Stimulated activated CD4-positive, alpha-beta T cell treated with anti-CD3 and anti-CD28 coated beads, Interleukin-2, amount 100 ng/mL, for 24 hours (primary cell): ENCODE measurements at regions not wholly inside any gene's neighbourhood (a gene's known extent, or its start where the extent isn't known, plus 50 kb on each side); places are given as distances from the start of the nearest gene placed in this dataset.
"Not testable (repeated sequence)": the region's sequence is repeated elsewhere in the genome, so short reads cannot be mapped to it uniquely, and the experiment has no call there.

Experiments
- DNase-seq, 2 donors: peaks; one replicate each; pipeline ENCODE4 v3.0.0-alpha.2; 2020

DNA sequence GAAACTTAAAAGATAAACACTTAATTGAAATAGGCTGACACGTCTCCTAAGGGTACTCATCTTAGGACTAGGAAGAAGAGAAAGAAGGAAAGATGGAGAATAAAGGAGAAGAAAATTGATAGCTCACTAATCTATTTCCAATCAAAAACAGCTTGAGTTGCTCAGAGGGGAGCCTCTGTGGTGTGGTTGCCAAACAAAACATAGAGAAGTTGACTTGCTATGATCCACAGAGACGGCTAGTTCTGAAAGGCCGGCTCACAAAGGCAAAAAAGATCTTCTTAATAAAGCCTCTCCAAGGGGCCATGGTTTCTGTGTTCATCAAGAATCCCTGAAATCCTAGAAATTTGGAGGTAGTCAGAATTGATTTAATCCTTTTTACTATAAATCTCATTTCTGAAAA, 644.1 kb downstream of the LMO4 start:
- DNase-seq: no peak

DNA sequence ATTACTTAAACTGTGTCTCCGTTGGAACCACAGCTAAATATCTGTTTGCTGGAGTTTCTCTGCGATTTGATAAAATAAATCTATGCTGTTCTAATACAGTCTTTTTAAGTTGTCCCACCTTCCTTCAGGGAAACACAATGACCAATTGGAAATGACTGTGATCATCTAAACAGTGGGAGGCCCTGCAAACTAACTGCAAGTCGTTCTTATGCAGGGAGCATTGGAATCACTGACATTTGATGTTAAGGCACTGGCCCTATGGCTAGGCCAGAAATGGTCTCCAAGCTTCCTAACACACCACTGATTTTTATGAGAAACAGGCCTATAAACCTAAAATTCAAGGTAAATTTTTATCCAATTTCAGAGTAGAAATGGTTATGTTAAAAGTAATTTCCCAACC, 645.2 kb downstream of the LMO4 start:
- no peak for DNase-seq

DNA sequence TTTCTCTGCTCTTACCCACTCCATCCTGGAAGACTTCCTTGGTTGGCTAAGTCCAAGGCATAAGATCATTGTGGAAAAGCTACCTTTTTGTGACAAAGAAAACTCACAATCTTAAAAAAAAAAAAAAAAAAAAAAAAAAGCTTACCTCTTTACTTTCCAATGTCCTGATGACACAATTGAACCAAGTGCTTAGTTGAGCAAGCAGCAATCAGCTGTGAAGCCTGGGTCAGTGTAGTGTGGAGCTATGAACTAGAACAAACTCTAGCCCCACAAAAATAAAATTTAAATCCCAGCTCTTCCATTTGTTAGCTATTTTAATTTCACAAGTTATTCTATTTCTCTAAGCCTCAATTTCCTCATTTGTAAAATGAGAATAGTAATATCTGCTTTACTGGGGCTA, 647.6 kb downstream of the LMO4 start:
- no peak for DNase-seq

DNA sequence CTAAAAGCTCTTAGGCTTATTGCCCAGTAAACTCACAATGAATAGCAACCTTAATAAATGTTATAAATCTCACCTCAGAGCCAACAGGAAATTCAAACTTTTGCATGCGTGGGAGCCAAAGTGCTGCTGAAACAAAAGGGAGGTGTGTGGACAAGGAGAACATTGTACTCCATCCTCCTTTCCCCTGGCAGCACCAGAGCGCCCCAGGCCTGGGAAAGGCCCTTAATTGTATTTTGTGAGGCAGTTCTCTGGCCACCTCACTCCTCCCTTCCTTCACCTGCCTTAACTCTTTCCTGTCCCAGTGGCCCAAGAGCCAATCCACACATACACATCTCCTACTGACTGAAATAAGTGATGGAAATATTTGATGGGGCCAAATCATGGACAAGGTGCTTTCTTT, 648.5 kb downstream of the LMO4 start:
- DNase-seq: no peak

GRCh38 chr1:87979079-87979478, 650.4 kb downstream of the LMO4 start:
- DNase-seq: no peak

- no peak for DNase-seq
Observed at GRCh38 chr1:87980494-87980893, 651.8 kb downstream of the LMO4 start.

GRCh38 chr1:87981386-87981785, 652.7 kb downstream of the LMO4 start:
- DNase-seq: no peak

DNA sequence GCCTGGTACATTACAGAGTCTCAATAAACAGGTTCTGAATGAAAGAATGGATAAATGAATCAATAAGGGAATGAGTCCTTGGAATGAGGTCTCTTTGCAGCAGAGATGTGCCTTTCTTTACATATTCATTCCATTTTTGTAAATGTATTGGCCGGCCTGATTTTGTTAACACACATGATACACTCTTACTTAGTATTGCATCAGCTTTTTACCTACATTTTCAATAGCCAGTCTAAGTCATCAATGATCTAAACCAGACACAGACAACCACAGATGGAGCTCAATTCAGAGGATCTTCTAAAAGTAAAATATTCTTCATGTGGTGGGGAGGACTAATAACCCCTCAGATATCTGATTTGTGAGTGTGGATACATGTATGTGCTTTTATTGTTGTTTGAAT, 653.1 kb downstream of the LMO4 start:
- no peak for DNase-seq

DNA sequence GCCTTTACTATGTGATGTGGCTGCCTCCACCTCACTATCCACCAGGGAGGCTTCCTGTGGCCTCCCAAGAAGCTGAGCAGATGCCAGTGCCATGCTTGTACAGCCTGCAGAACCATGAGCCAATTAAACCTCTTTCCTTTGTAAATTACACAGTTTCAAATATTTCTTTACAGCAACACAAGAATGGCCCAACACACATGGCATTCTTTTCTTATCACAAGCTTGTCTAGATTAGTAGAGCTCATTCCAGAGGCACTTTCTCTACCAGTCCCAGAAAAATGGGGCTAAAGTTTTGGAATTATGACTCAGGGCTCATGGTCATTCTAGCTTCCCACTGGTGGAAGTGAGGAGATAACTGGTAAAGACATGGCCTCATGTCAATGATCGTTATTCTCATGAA, 655.2 kb downstream of the LMO4 start:
- no peak for DNase-seq

DNA sequence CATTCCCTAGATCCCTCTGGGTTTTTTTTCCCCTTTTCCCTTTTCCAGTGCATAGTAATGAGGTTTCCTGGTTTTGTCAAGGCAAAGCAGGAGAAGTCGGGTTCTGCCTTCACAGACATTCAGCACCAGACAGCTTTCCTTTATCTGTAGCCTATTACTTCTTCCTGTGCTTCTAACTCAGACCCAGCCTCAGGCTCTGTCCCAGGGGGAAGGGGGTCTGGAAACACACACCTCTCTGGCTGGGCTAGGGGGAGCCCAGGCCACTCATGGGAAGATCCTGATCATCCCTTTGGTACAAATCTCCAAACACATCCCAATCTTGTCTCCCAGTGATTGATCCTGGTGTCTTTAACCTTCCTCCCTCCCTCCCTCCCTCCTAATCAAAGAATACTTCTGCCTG, 656.4 kb downstream of the LMO4 start:
- DNase-seq: no peak

DNA sequence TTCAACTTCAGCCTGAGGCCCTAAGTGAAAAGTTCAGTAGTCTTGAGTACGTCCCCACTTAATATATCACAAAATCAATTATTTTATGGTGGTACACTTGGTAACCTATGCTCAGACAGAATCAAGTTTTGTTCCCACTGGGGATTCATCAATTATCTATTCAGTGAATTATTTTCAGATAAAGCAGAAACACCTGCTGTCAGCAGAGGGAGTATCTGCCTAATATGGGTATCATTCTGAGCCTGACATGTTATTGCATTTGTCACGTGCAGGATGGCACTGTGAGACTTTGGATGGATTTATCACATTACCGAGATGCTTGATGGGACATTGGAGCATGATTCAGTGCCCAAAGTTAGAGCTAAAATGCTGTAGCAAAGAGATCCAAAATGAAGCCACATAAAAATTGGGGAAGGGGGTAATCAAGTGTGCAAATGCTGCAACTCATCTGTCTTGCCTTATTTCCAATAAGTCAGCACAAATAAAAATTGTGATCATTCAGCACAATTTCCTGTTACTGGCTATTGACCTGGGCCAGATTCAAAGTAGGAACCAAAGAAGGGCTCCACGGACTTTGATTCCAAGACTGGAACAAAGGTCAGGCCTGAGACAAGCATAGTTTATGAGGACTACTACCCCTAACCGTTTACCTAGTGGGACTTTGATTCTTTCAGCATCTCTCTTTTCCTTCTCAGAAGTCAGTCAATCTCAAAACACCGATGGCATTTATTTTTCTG, 657.6 kb downstream of the LMO4 start:
- no peak for DNase-seq

DNA sequence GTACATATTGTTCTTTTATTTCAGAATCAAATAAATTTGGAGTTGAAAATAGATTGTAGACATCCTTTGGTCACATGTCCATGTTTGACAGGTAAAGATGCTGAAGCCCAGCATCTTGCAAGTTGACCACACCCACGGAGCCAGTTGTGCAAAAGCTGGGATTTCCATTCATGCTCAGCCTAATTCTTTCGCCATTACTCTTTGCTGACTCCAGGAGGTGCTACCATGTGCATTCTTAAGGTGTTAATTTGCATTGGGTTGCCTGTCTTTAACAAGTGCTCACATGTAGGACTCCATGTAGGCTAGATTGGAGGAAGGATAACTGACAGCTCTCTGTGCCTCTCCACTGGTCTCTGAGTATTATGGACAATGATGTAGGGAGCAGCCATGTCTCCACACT, 660.7 kb downstream of the LMO4 start:
- DNase-seq: no peak

DNA sequence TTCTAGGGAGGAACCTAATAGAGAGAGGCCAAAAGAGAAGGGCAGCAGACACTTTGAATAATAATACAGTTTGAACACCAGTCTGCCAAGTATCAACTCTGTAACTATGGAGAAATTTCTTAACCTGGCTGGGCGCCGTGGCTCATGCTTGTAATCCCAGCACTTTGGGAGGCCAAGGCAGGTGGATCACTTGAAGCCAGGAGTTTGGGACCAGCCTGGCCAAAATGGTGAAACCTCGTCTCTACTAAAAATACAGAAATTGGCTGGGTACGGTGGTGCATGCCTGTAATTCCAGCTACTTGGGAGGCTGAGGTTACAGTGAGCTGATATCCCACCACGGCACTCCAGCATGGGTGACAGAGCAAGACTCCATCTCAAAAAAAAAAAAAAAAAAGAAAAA, 663.9 kb downstream of the LMO4 start:
- not testable (repeated sequence) for DNase-seq

DNA sequence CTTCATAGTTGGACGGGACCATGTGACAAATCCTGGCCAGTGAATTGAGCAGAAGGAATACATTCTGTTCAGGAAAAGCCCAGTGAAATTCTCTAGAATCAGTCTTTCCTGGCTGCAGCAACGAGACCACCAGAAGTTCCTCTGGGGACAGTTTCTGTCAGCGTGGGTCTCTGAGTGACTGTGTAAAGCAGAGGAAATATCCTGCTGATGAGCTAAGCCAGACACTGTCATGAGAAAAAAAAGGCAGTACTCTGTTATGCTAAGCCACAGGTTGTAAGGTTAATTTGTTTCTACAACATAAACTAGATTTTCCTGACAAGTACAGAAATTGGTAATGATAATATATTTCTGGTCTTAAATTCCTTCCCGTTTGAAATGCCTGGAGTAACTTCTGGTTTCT, 664.4 kb downstream of the LMO4 start:
- no peak for DNase-seq

DNA sequence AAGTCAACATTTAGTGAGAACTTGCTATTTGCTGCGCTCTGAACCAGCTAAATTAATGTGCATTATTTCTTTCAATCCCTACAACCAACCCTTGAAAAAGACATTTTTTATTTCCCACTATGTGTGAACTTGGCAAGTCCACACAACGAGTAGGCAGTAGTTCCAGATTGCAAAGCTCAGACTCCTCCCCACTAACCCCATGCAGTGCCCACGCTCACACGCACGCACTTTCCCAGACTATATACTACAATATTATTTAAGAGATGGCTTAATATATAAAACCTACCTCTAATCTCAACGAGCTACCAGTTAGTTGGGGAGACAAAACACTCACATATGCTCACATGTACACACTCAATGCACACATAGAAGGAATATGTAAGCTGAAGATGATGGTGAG, 671.2 kb downstream of the LMO4 start:
- no peak for DNase-seq

GRCh38 chr1:88001460-88001859, 672.8 kb downstream of the LMO4 start:
- no peak for DNase-seq

- no peak for DNase-seq
Observed at GRCh38 chr1:88003255-88003654, 674.6 kb downstream of the LMO4 start.

DNA sequence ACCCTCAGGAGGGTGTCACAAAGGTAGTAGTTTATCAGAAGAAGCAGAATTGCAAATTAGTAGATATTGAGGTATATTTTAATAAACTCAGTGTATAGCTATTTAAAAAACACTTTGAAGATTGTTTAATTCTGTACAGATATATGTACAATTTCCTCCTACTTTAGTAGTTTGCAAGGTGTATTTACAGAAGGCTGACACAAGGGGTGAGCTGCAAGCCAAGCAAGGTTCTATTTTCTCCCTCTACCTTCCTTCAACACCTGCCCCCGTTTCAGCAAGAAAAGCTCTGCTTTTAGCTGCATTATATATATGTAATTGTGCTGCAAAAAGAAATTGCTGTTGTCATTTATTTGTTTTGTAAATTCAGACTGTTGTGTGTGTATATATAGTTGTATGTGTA, 674.2 kb upstream of the PKN2 start:
- no peak for DNase-seq

- DNase-seq: no peak
Observed at GRCh38 chr1:88013485-88013884, 670.6 kb upstream of the PKN2 start.

DNA sequence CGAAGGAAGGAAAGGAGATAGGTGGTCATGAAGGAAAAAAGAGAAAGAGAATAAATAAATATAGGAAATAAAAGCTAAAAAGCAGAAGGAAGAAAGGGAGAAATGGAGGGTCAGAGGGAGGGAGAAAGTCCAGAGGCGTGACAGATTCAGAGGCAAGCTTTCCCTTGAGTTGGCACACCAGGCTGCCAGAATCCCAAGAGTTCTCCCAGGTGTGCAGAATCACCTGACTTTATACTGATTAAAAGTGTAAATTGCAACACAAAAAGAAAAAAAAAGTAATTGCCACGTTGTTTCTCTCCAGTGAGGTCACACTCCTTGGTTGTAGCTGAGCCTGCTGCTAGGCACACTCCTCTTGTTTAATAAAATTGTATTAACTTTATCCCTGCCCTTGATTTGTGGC, 669.9 kb upstream of the PKN2 start:
- DNase-seq: no peak

DNA sequence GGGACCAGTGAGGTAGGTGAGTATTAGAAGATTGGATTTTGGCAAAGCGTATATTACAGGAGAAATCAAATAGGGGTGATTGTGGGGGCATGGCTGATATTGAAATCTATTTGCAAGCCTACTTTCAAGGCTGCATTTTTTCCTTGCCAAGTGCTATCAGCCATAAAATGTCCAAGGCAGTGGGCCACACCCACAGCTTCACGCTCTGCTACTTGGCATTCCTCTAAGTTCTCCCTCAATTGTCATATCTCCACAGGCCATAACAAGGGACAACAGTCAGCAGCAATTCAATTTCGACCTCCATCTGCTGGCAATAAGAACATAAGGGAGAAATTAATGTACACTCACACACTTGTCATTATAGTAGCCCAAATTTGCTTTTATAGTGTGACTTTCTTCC, 667.1 kb upstream of the PKN2 start:
- no peak for DNase-seq

DNA sequence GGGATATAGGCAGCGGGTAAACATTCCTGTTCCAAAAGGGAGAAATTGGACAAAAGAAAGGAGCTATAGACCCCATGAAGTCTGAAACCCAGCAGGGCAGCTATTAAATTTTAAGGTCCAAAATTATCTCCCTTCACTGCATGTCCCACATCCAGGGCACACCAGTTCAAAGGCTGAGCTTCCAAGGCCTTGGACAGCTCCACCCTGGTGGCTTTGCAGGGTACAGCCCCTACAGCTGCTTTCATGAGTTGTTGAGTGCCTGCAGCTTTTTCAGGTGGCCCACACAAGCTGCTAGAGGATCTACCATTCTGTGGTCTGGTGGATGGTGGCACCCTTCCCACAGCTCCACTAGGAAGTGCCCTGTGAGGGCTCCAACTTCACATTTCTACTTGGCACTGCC, 662.5 kb upstream of the PKN2 start:
- DNase-seq: no peak

GRCh38 chr1:88022516-88022915, 661.6 kb upstream of the PKN2 start:
- DNase-seq: no peak

DNA sequence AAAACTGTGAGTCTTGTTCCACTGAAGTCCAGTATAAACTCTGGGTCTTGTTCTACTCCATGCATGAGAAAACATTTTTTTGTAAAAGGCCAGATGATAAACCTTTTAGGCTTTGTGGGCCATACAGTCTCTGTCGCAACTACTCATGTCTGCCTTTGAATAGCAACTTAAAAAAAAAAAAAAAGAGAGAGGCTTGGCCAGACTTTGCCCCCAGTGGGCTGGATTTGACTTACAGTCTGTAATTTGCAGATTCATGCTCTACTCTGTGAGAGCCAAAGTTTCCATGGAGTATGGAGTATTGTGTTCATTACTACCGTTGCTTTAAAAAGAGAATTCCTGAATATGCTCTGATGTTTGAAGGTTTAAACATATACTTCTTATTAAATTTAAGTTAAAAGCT, 654.9 kb upstream of the PKN2 start:
- DNase-seq: no peak

GRCh38 chr1:88029899-88030298, 654.2 kb upstream of the PKN2 start:
- no peak for DNase-seq

DNA sequence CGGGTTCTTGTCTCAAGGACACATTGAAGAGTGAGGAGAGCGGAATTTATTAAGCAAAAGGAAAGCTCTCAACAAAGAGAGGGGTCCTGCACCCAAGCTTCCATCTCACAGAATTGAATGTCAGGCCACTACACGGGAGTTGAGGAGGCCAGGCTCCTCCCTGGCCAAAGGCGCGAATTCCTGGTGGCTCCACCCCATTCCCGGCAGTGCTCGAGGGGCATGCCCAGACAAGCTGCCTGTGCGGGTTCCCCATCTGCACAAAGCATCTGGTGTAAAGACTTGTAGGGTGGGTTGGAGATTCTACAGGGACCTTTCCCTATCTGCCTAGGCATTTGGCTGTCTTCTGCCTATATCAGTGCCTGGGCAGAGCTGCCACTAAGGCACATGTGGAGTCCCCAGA, 648.5 kb upstream of the PKN2 start:
- no peak for DNase-seq
